ENCODE measurements at regions not wholly inside any gene's neighbourhood (a gene's known extent, or its start where the extent isn't known, plus 50 kb on each side); places are given as distances from the start of the nearest gene placed in this dataset.
"Not testable (repeated sequence)": the region's sequence is repeated elsewhere in the genome, so short reads cannot be mapped to it uniquely, and the experiment has no call there.

DNA sequence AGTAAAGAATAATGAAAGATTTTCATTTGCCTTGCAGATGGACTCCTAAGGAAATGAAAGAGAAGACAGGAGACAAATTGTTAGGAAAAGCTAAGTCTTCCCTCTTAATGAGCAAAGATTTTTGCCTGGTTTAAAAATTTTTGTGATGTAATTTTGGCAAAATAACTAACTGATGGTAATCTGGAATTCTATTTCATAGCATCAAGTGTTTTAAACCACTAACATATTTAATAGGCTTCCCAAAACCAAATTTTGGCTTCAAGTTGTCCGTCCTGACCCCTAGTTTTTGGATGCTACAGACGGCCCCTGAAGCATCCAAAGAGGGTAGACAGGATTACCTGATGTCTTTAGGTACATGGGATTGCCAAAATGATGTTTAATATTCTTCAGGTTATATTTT, 124.3 kb downstream of the TPBG start:
- H3K36me3 Mint-ChIP-seq = no peaks in the 10 kb centered on the region
- H3K4me1 Mint-ChIP-seq = no peaks in the 10 kb centered on the region
- peaks cover 11% of the 10 kb centered on the region for H3K9me3 Mint-ChIP-seq
- no peak overlapping the region for H3K4me3 Mint-ChIP-seq
- ATAC-seq = no peak
- H3K27ac Mint-ChIP-seq = no peak overlapping the region
- H3K27me3 Mint-ChIP-seq = no peaks in the 10 kb centered on the region

DNA sequence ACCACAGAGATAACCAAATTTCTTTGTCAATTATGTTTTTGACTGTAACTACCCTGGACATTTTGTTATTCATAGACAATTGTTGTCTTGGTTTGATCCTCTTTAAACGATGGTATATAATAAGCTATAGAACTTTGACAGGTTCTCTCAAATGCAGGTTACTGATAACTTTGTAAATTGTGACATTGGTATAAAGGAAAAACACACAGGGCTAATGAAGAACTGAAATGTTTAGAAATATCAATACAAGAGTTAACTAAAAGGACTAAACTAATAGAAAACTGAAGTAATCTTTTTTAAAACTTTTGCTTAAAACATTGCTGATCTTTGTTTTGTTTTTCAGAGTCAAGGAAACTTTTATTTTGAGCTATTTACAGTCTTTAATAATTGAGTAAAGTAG, 124.8 kb downstream of the TPBG start:
- ATAC-seq = no peak
- no peaks in the 10 kb centered on the region for H3K36me3 Mint-ChIP-seq
- H3K4me3 Mint-ChIP-seq = no peak overlapping the region
- H3K27ac Mint-ChIP-seq = no peak overlapping the region
- peaks cover 11% of the 10 kb centered on the region for H3K9me3 Mint-ChIP-seq
- no peaks in the 10 kb centered on the region for H3K27me3 Mint-ChIP-seq
- H3K4me1 Mint-ChIP-seq = no peaks in the 10 kb centered on the region

GRCh38 chr6:82492134-82492533, 128.5 kb downstream of the TPBG start:
- H3K4me3 Mint-ChIP-seq = no peak overlapping the region
- H3K27ac Mint-ChIP-seq = no peak overlapping the region
- no peaks in the 10 kb centered on the region for H3K4me1 Mint-ChIP-seq
- no peak for ATAC-seq
- peaks cover 7% of the 10 kb centered on the region for H3K9me3 Mint-ChIP-seq
- H3K36me3 Mint-ChIP-seq = no peaks in the 10 kb centered on the region
- no peaks in the 10 kb centered on the region for H3K27me3 Mint-ChIP-seq

- Mint-ChIP-seq H3K4me1 (no peaks in the 10 kb centered on the region), H3K4me3 (no peak overlapping the region), H3K27ac (no peak overlapping the region), H3K27me3 (no peaks in the 10 kb centered on the region), H3K36me3 (no peaks in the 10 kb centered on the region), H3K9me3 (peaks cover 7% of the 10 kb centered on the region)
- no peak for ATAC-seq
These were observed 129.8 kb downstream of the TPBG start for GRCh38 chr6:82493467-82493866.

- ATAC-seq = no peak
- no peak overlapping the region for H3K27ac Mint-ChIP-seq
- H3K27me3 Mint-ChIP-seq = no peaks in the 10 kb centered on the region
- no peaks in the 10 kb centered on the region for H3K36me3 Mint-ChIP-seq
- H3K9me3 Mint-ChIP-seq = peaks cover 7% of the 10 kb centered on the region
- no peaks in the 10 kb centered on the region for H3K4me1 Mint-ChIP-seq
- no peak overlapping the region for H3K4me3 Mint-ChIP-seq
These were observed 130.8 kb downstream of the TPBG start for GRCh38 chr6:82494367-82494766.

DNA sequence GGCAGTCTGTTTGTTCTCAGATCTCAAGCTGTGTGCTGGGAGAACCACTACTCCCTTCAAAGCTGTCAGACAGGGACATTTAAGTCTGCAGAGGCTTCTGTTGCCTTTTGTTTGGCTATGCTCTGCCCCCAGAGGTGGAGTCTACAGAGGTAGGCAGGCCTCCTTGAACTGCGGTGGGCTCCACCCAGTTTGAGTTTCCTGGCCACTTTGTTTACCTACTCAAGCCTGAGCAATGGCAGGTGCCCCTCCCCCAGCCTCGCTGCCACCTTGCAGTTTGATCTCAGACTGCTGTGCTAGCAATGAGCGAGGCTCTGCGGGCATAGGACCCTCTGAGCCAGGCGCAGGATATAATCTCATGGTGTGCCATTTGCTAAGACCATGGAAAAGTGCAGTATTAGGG, 138.3 kb downstream of the TPBG start:
- H3K9me3 Mint-ChIP-seq, H3K4me3 Mint-ChIP-seq, ATAC-seq, H3K36me3 Mint-ChIP-seq, H3K27ac Mint-ChIP-seq, H3K4me1 Mint-ChIP-seq, H3K27me3 Mint-ChIP-seq: not testable (repeated sequence)

GRCh38 chr6:82506526-82506925, 142.9 kb downstream of the TPBG start:
- no peak overlapping the region for H3K27ac Mint-ChIP-seq
- no peak overlapping the region for H3K4me3 Mint-ChIP-seq

GRCh38 chr6:82507112-82507511, 143.5 kb downstream of the TPBG start:
- H3K36me3 Mint-ChIP-seq = no peaks in the 10 kb centered on the region

More at GRCh38 chr6:82506526-82506925, 142.9 kb downstream of the TPBG start:
- no peaks in the 10 kb centered on the region for H3K27me3 Mint-ChIP-seq
- H3K4me1 Mint-ChIP-seq = no peaks in the 10 kb centered on the region
- no peaks in the 10 kb centered on the region for H3K36me3 Mint-ChIP-seq
- H3K9me3 Mint-ChIP-seq = peaks cover 4% of the 10 kb centered on the region
- no peak for ATAC-seq

GRCh38 chr6:82511546-82511945, 147.9 kb downstream of the TPBG start:
- Mint-ChIP-seq H3K9me3 (peaks cover 19% of the 10 kb centered on the region), H3K27me3 (no peaks in the 10 kb centered on the region), H3K4me1 (no peaks in the 10 kb centered on the region), H3K36me3 (no peaks in the 10 kb centered on the region), H3K4me3 (no peak overlapping the region), H3K27ac (no peak overlapping the region)
- no peak for ATAC-seq

More at GRCh38 chr6:82507112-82507511, 143.5 kb downstream of the TPBG start:
- H3K4me1 Mint-ChIP-seq = no peaks in the 10 kb centered on the region
- H3K27ac Mint-ChIP-seq = no peak overlapping the region
- no peaks in the 10 kb centered on the region for H3K27me3 Mint-ChIP-seq
- ATAC-seq = no peak
- no peak overlapping the region for H3K4me3 Mint-ChIP-seq
- peaks cover 4% of the 10 kb centered on the region for H3K9me3 Mint-ChIP-seq

GRCh38 chr6:82517896-82518295, 154.3 kb downstream of the TPBG start:
- not testable (repeated sequence) for H3K4me3 Mint-ChIP-seq, H3K27me3 Mint-ChIP-seq, H3K4me1 Mint-ChIP-seq, ATAC-seq, H3K36me3 Mint-ChIP-seq, H3K27ac Mint-ChIP-seq
- peaks cover 21% of the 10 kb centered on the region for H3K9me3 Mint-ChIP-seq

DNA sequence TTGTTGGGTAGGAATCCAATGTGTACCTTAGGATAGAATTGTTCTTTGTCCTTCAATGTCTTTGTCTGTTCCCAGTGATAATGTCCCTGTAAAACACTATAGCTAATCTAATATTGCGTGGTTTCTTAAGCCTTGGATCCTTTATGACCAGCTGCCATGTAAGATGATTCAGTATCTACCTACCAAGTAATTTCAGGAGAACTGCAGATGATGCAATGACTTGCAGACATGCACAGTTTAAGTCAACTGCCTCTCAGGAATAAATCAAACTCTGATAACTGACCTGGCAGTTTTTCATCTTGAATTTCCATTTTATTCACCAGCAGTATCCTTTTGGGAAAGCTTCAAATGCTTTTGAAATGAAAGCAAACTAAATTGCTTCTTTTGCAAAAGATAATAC, 157.8 kb downstream of the TPBG start:
- no peak overlapping the region for H3K4me3 Mint-ChIP-seq

DNA sequence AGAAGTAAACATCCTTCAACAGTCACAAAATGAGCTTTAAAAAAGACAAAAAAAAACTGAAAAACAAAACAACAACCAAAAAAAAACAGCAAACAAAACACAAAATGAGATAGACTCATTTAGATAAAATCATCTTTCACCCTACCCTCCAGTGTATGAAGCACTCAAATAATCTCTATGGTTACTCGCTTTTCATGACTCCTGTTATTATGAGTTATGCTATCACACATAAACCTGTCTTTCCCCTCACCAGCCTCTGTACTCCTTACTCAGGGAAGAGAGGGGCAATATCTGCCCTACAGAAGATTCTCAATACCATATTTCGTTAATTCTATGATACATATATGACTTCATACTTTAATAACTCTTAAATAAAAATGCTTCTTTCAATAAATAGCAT, 158.2 kb downstream of the TPBG start:
- H3K27me3 Mint-ChIP-seq = no peaks in the 10 kb centered on the region
- ATAC-seq = no peak
- H3K4me3 Mint-ChIP-seq = no peak overlapping the region
- H3K27ac Mint-ChIP-seq = no peak overlapping the region
- no peaks in the 10 kb centered on the region for H3K36me3 Mint-ChIP-seq
- peaks cover 8% of the 10 kb centered on the region for H3K9me3 Mint-ChIP-seq
- H3K4me1 Mint-ChIP-seq = no peaks in the 10 kb centered on the region

More for the DNA sequence above, 157.8 kb downstream of the TPBG start:
- no peak for ATAC-seq
- Mint-ChIP-seq H3K9me3 (peaks cover 8% of the 10 kb centered on the region), H3K27me3 (no peaks in the 10 kb centered on the region), H3K36me3 (no peaks in the 10 kb centered on the region), H3K4me1 (no peaks in the 10 kb centered on the region), H3K27ac (no peak overlapping the region)

GRCh38 chr6:82524031-82524430, 160.4 kb downstream of the TPBG start:
- no peaks in the 10 kb centered on the region for H3K36me3 Mint-ChIP-seq
- peaks cover 8% of the 10 kb centered on the region for H3K9me3 Mint-ChIP-seq
- ATAC-seq = no peak
- no peak overlapping the region for H3K4me3 Mint-ChIP-seq
- no peaks in the 10 kb centered on the region for H3K4me1 Mint-ChIP-seq
- H3K27ac Mint-ChIP-seq = no peak overlapping the region
- H3K27me3 Mint-ChIP-seq = no peaks in the 10 kb centered on the region

GRCh38 chr6:82525775-82526495, 162.3 kb downstream of the TPBG start:
- Mint-ChIP-seq H3K4me1 (no peaks in the 10 kb centered on the region), H3K36me3 (no peaks in the 10 kb centered on the region), H3K27me3 (no peaks in the 10 kb centered on the region), H3K4me3 (no peak overlapping the region), H3K9me3 (peaks cover 13% of the 10 kb centered on the region), H3K27ac (no peak overlapping the region)
- ATAC-seq = no peak

GRCh38 chr6:82529960-82530460, 166.4 kb downstream of the TPBG start:
- not testable (repeated sequence) for H3K27me3 Mint-ChIP-seq, H3K4me1 Mint-ChIP-seq, H3K27ac Mint-ChIP-seq, H3K36me3 Mint-ChIP-seq, H3K4me3 Mint-ChIP-seq, ATAC-seq
- peaks cover 13% of the 10 kb centered on the region for H3K9me3 Mint-ChIP-seq

- H3K27me3 Mint-ChIP-seq = no peaks in the 10 kb centered on the region
- no peak overlapping the region for H3K4me3 Mint-ChIP-seq
- ATAC-seq = no peak
These were observed 171.3 kb downstream of the TPBG start for GRCh38 chr6:82534876-82535275.

More at GRCh38 chr6:82534876-82535275, 171.3 kb downstream of the TPBG start:
- no peaks in the 10 kb centered on the region for H3K4me1 Mint-ChIP-seq
- no peaks in the 10 kb centered on the region for H3K36me3 Mint-ChIP-seq
- no peak overlapping the region for H3K27ac Mint-ChIP-seq
- H3K9me3 Mint-ChIP-seq = peaks cover 10% of the 10 kb centered on the region
